Head of caudate nucleus (tissue), 42 donors: ENCODE measurements at regions not wholly inside any gene's neighbourhood (a gene's known extent, or its start where the extent isn't known, plus 50 kb on each side); places are given as distances from the start of the nearest gene placed in this dataset.

Source experiments
- DNase-seq, 42 donors: peaks; one replicate each; pipeline versions ENCODE4 v3.0.0 to v3.0.0-alpha.2; 2020 to 2021; ENCODE audit warnings: mixed read lengths in 7 of 42
- intact Hi-C: fragments of 100-400 bp; cut with DNase I; formaldehyde crosslinking; loops from one replicate; pipeline ENCODE4 v1.15.0; 2022

GRCh38 chr10:3593611-3594010 is 191.4 kb downstream of the KLF6 start:
- intact Hi-C loops: no loop called here
- DNase-seq: no peak

- intact Hi-C loops: no loop called here
Measured at GRCh38 chr10:3592424-3592823, 192.6 kb downstream of the KLF6 start.

GRCh38 chr10:3588816-3589215 is 196.2 kb downstream of the KLF6 start:
- no peak for DNase-seq
- intact Hi-C loops: no loop called here

More at GRCh38 chr10:3592424-3592823, 192.6 kb downstream of the KLF6 start:
- no peak for DNase-seq

GRCh38 chr10:3588346-3588745 is 196.7 kb downstream of the KLF6 start:
- peak in 17 of 42 donors; percentile 13 to 76 (median 32) for DNase-seq
- intact Hi-C loops: no loop called here

- intact Hi-C loops: no loop called here
- no peak for DNase-seq
Measured at GRCh38 chr10:3584926-3585784, 199.9 kb downstream of the KLF6 start.

GRCh38 chr10:3580565-3580964 is 204.4 kb downstream of the KLF6 start:
- intact Hi-C loops: no loop called here
- DNase-seq: no peak

GRCh38 chr10:3579845-3580244 is 205.2 kb downstream of the KLF6 start:
- DNase-seq: no peak
- intact Hi-C loops: no loop called here

GRCh38 chr10:3578682-3579081 is 206.3 kb downstream of the KLF6 start:
- DNase-seq: no peak
- intact Hi-C loops: no loop called here

- DNase-seq: no peak
- intact Hi-C loops: no loop called here
Measured at GRCh38 chr10:3578159-3578558, 206.8 kb downstream of the KLF6 start.

GRCh38 chr10:3574451-3574850 is 210.6 kb downstream of the KLF6 start:
- DNase-seq: no peak
- intact Hi-C loops: no loop called here

- intact Hi-C loops: no loop called here
- DNase-seq: no peak
Measured at GRCh38 chr10:3573498-3573897, 211.5 kb downstream of the KLF6 start.

GRCh38 chr10:3571310-3571825 is 213.6 kb downstream of the KLF6 start:
- intact Hi-C loops: no loop called here
- DNase-seq: no peak

- intact Hi-C loops: no loop called here
- peak in 1 of 42 donors; percentile 42 for DNase-seq
Measured at GRCh38 chr10:3570855-3571266, 214.1 kb downstream of the KLF6 start.

- intact Hi-C loops: no loop called here
Measured at GRCh38 chr10:3570131-3570729, 214.8 kb downstream of the KLF6 start.

GRCh38 chr10:3568983-3569382 is 216.0 kb downstream of the KLF6 start:
- no peak for DNase-seq
- intact Hi-C loops: no loop called here

More at GRCh38 chr10:3570131-3570729, 214.8 kb downstream of the KLF6 start:
- peak in 1 of 42 donors; percentile 2 for DNase-seq

- no peak for DNase-seq
- intact Hi-C loops: no loop called here
Measured at GRCh38 chr10:3568392-3568791, 216.6 kb downstream of the KLF6 start.

- no peak for DNase-seq
- intact Hi-C loops: no loop called here
Measured at GRCh38 chr10:3567291-3567963, 217.6 kb downstream of the KLF6 start.

- no peak for DNase-seq
- intact Hi-C loops: no loop called here
Measured at GRCh38 chr10:3566627-3567026, 218.4 kb downstream of the KLF6 start.

GRCh38 chr10:3564346-3565002 is 220.5 kb downstream of the KLF6 start:
- intact Hi-C loops: no loop called here

More at GRCh38 chr10:3564346-3565002, 220.5 kb downstream of the KLF6 start:
- no peak for DNase-seq
